ENCODE measurements at regions not wholly inside any gene's neighbourhood (a gene's known extent, or its start where the extent isn't known, plus 50 kb on each side); places are given as distances from the start of the nearest gene placed in this dataset.
"Not testable (repeated sequence)": the region's sequence is repeated elsewhere in the genome, so short reads cannot be mapped to it uniquely, and the experiment has no call there.

DNA sequence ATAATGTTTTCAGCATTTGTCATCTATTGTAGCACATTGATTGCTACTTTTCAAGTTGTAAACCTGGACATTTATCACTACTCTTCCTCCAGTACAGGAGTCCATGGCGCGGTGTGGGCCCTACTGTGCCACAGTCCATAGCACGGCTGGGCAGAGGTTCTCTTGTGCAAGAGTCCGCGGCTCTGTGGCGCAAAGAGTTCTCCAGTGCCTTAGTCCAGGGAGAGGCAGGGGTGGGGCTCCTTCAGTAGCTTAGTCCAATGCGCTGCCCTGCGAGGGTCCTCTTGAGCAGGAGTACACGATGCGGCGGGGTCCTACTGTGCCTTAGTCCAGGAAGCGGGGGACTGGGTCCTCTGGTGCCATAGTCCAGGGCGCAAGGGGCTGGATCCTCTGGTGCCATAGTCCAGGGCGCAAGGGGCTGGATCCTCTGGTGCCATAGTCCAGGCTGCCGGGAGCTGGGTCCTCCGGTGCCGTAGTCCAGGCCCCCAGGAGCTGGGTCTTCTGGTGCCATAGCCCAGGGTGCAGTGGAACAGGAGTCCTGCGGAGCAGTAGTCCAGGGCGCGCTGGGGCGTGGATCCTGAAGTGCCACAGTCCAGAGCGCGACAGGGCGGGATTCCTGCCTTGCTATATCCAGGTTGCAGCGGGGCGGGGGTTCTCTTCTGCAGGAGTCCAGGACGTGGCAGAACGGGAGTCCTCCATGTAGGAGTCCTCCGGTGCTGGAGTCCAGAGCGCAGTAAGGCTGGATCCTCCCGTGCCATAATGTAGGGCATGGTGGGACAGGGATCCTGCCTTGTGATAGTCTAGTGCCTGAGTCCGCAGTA lies 129.3 kb downstream of the CCDC74A start:
- H3K79me2 ChIP-seq (ENCODE audit: low read length), result no peaks in the 10 kb centered on the region
- H3K9ac ChIP-seq (ENCODE audit: low read length), result no peak overlapping the region
- no peak overlapping the region for H3K4me2 ChIP-seq (ENCODE audit: low read length)
- H3K9me3 ChIP-seq (ENCODE audit: insufficient read depth, low read length), result no peaks in the 10 kb centered on the region
- H3K27me3 ChIP-seq (ENCODE audit: low read depth, low read length), result no peaks in the 10 kb centered on the region; the same call in 1 of the 2 replicates
- H3K27ac ChIP-seq (ENCODE audit: low read length), result no peak overlapping the region
- TF ChIP-seq, protein P1, sequence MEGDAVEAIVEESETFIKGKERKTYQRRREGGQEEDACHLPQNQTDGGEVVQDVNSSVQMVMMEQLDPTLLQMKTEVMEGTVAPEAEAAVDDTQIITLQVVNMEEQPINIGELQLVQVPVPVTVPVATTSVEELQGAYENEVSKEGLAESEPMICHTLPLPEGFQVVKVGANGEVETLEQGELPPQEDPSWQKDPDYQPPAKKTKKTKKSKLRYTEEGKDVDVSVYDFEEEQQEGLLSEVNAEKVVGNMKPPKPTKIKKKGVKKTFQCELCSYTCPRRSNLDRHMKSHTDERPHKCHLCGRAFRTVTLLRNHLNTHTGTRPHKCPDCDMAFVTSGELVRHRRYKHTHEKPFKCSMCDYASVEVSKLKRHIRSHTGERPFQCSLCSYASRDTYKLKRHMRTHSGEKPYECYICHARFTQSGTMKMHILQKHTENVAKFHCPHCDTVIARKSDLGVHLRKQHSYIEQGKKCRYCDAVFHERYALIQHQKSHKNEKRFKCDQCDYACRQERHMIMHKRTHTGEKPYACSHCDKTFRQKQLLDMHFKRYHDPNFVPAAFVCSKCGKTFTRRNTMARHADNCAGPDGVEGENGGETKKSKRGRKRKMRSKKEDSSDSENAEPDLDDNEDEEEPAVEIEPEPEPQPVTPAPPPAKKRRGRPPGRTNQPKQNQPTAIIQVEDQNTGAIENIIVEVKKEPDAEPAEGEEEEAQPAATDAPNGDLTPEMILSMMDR (IDR thresholded peaks at IDR 0.05; ENCODE audit: low read depth, low read length), result no peak
- no peak for TF ChIP-seq EZH2phosphoT487 (IDR thresholded peaks at IDR 0.05; ENCODE audit: low read depth)
- H3K4me3 ChIP-seq (ENCODE audit: low read length), result no peak overlapping the region
- H3K36me3 ChIP-seq (replicated peaks; ENCODE audit: low read depth, low read length), result no peaks in the 10 kb centered on the region
- no peaks in the 10 kb centered on the region for H4K20me1 ChIP-seq (ENCODE audit: insufficient read depth, low read length)
- H2AFZ ChIP-seq (ENCODE audit: low read depth, low read length), result no peak overlapping the region
- no peaks in the 10 kb centered on the region for H3K4me1 ChIP-seq (ENCODE audit: low read length)

DNA sequence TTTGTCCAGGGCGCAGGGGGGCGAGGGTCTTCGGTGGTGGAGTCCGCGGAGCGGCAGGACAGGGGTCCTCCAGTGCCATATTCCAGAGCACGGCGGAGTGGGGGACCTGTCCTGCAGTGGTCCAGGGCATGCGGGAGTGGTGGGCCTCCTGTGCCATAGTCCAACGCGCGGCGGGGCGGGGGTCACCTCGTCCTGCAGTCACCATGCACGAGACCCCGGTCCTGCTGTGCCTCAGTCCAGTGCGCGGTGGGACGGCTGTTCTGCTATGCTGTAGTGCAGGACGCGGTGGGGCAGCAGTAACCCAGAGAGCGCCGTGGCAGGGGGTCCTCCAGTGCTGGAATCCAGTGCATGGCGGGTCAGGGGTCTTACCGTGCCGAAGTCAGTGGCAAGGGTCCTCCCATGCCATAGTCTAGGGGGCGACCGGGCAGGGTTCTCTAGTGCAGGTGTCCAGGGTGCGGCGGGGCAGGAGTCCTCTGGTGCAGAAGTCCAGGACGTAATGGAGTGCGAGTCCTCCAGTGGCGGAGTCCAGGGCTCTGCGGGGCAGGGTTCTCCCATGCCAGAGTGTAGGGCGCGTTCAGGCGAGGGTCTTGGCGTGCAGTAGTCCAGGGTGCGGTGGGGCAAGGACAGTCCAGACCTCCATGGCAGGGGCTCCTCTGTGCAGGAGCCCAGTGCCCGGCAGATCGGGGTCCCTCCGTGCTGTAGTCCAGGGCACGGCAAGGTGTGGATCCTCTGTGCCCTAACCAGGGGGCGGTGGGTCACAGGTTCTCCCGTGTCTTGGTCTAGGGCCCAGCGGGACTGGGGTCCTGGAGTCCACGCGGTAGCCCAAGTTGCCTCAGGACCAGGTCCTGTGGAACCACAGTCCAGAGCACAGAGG lies 130.4 kb downstream of the CCDC74A start:
- Histone ChIP-seq H3K27me3 (ENCODE audit: low read depth, low read length) (no peaks in the 10 kb centered on the region; the same call in 1 of the 2 replicates), H3K4me2 (ENCODE audit: low read length) (no peak overlapping the region), H2AFZ (ENCODE audit: low read depth, low read length) (no peak overlapping the region), H3K4me3 (ENCODE audit: low read length) (no peak overlapping the region), H4K20me1 (ENCODE audit: insufficient read depth, low read length) (no peaks in the 10 kb centered on the region), H3K4me1 (ENCODE audit: low read length) (no peaks in the 10 kb centered on the region), H3K79me2 (ENCODE audit: low read length) (no peaks in the 10 kb centered on the region), H3K27ac (ENCODE audit: low read length) (no peak overlapping the region), H3K9ac (ENCODE audit: low read length) (no peak overlapping the region), H3K9me3 (ENCODE audit: insufficient read depth, low read length) (no peaks in the 10 kb centered on the region), H3K36me3 (replicated peaks; ENCODE audit: low read depth, low read length) (no peaks in the 10 kb centered on the region)
- TF ChIP-seq EZH2phosphoT487 (IDR thresholded peaks at IDR 0.05; ENCODE audit: low read depth), result no peak
- TF ChIP-seq, protein P1 (IDR thresholded peaks at IDR 0.05; ENCODE audit: low read depth, low read length), result no peak

DNA sequence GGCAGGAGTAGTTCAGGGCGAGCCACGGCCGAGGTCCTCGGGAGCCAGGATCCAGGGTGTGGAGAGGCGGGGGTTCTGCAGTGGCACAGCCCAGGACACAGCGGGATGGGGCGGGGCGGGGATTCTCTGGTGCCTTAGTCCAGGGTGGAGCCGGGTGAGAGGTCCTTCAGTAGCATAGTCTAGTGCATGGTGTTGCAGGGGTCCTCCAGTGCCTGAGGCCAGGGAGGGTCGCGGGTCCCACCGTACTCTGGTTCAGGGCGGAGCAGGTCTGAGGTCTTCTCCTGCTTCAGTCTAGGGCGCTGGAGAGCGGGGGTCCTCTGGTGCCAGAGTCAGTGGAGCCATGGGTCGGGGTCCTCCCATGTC lies 131.1 kb downstream of the CCDC74A start:
- no peak overlapping the region for H3K4me3 ChIP-seq (ENCODE audit: low read length)
- H2AFZ ChIP-seq (ENCODE audit: low read depth, low read length), result no peak overlapping the region
- H3K27ac ChIP-seq (ENCODE audit: low read length), result no peak overlapping the region
- H3K4me2 ChIP-seq (ENCODE audit: low read length), result no peak overlapping the region
- H3K27me3 ChIP-seq (ENCODE audit: low read depth, low read length), result no peaks in the 10 kb centered on the region; the same call in 1 of the 2 replicates
- H3K9ac ChIP-seq (ENCODE audit: low read length), result no peak overlapping the region
- no peaks in the 10 kb centered on the region for H3K79me2 ChIP-seq (ENCODE audit: low read length)
- no peaks in the 10 kb centered on the region for H3K9me3 ChIP-seq (ENCODE audit: insufficient read depth, low read length)
- no peaks in the 10 kb centered on the region for H3K4me1 ChIP-seq (ENCODE audit: low read length)
- no peaks in the 10 kb centered on the region for H4K20me1 ChIP-seq (ENCODE audit: insufficient read depth, low read length)
- TF ChIP-seq, protein P1 (IDR thresholded peaks at IDR 0.05; ENCODE audit: low read depth, low read length), result no peak
- TF ChIP-seq EZH2phosphoT487 (IDR thresholded peaks at IDR 0.05; ENCODE audit: low read depth), result no peak
- H3K36me3 ChIP-seq (replicated peaks; ENCODE audit: low read depth, low read length), result no peaks in the 10 kb centered on the region

DNA sequence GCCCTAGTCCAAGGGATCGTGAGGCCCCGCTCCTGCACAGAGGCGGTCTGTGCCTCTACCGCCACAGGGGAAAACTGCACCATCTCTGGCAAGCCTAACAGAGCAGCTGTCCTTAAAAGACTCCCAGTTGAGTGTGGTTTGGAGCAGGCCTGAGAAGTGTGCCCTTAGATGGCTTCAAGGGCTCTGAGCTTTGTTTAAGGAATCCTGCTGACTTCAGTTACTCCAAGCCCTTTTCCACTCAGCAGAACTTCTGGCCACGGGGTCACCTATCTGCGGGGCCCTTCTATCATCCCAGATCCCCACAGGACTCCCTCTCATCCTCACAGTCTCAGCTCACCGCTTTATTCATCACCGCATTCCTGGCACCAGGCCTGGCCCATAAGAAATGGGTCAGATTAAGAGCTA lies 131.5 kb downstream of the CCDC74A start:
- Histone ChIP-seq H3K9me3 (ENCODE audit: insufficient read depth, low read length) (no peaks in the 10 kb centered on the region), H3K4me3 (ENCODE audit: low read length) (no peak overlapping the region), H3K9ac (ENCODE audit: low read length) (no peak overlapping the region), H3K27me3 (ENCODE audit: low read depth, low read length) (no peaks in the 10 kb centered on the region; the same call in 1 of the 2 replicates), H3K27ac (ENCODE audit: low read length) (no peak overlapping the region), H4K20me1 (ENCODE audit: insufficient read depth, low read length) (no peaks in the 10 kb centered on the region), H2AFZ (ENCODE audit: low read depth, low read length) (no peak overlapping the region), H3K36me3 (replicated peaks; ENCODE audit: low read depth, low read length) (no peaks in the 10 kb centered on the region), H3K4me1 (ENCODE audit: low read length) (no peaks in the 10 kb centered on the region), H3K4me2 (ENCODE audit: low read length) (no peak overlapping the region), H3K79me2 (ENCODE audit: low read length) (no peaks in the 10 kb centered on the region)
- TF ChIP-seq, protein P1 (IDR thresholded peaks at IDR 0.05; ENCODE audit: low read depth, low read length), result no peak
- no peak for TF ChIP-seq EZH2phosphoT487 (IDR thresholded peaks at IDR 0.05; ENCODE audit: low read depth)

DNA sequence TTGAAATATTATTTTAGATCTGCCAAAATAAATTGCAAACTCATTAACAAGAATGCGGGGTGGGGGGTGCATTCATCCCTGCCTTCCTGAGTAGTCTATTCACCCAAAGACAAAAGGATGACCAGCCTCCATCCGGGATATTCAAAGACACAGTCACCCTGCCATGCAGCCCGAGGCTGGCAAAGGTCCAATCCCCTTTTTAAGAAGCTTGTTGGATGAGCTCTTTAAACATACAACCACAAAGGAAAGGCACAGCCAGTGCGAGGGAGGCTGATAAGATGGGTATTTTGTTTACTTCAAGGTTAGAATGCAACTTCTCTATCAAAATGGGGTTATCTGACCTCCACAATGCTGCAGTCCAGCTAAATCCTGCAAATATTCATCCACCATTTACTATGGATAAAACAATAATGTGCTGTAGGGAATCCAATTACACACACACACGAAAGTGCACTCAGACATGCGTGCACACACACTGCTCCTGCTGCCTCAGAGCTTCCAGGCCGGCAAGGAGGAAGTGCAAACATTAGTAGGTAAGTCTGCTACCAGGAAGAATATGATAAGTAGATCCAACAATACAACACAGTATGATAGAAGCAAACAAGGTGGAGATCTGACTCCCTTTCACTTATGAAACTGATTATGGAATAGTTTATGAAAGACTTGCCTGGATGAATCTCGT lies 133.6 kb downstream of the CCDC74A start:
- H3K27ac ChIP-seq (ENCODE audit: low read length); H3K79me2 ChIP-seq (ENCODE audit: low read length); H3K4me2 ChIP-seq (ENCODE audit: low read length); H3K9me3 ChIP-seq (ENCODE audit: insufficient read depth, low read length); H3K27me3 ChIP-seq (ENCODE audit: low read depth, low read length); H4K20me1 ChIP-seq (ENCODE audit: insufficient read depth, low read length); H3K4me3 ChIP-seq (ENCODE audit: low read length); H2AFZ ChIP-seq (ENCODE audit: low read depth, low read length); H3K36me3 ChIP-seq (replicated peaks; ENCODE audit: low read depth, low read length); H3K4me1 ChIP-seq (ENCODE audit: low read length); H3K9ac ChIP-seq (ENCODE audit: low read length): not testable (repeated sequence)

All from OCI-LY3 (cell line).